Right lobe of liver (tissue), 4 donors: ENCODE measurements at regions not wholly inside any gene's neighbourhood (a gene's known extent, or its start where the extent isn't known, plus 50 kb on each side); places are given as distances from the start of the nearest gene placed in this dataset.

Experiments
- CTCF ChIP-seq, 4 donors: fragments of 200-600 bp in 3 of 4; fragments of 450-650 bp in 1 of 4; IDR thresholded peaks; one replicate each; pipeline versions ENCODE4 v1.5.1 to v1.8.0; 2016 to 2022; ENCODE audit warnings: antibody characterized with exemption in 4 of 4, mild to moderate bottlenecking in 2 of 4
- POLR2A ChIP-seq: fragments of 450-650 bp; IDR thresholded peaks from one replicate; pipeline ENCODE4 v1.6.1; 2017; ENCODE audit warnings: antibody characterized with exemption, mild to moderate bottlenecking
- donor health status: DM: no; HTN: no; CAD: no.
- donor health status: DM: no; HTN: no; CAD: no.
- donor health status: DM: no; HTN: yes; CAD: no.

GRCh38 chr7:63233881-63234280, 764.8 kb upstream of the ZNF722 start:
- TF ChIP-seq CTCF (IDR thresholded peaks at IDR 0.05) (no peak), POLR2A (no peak)
